AG08396 (cell line): ENCODE measurements at regions not wholly inside any gene's neighbourhood (a gene's known extent, or its start where the extent isn't known, plus 50 kb on each side); places are given as distances from the start of the nearest gene placed in this dataset.

ENCODE experiments used
- DNase-seq: peaks from one replicate; pipeline ENCODE4 v3.0.0; 2012; ENCODE audit warnings: low spot score, mixed read lengths

- DNase-seq = no peak
Observed at GRCh38 chr4:129546531-129546930, 450.6 kb downstream of the C4orf33 start.

- no peak for DNase-seq
Observed at GRCh38 chr4:129550281-129550785, 454.4 kb downstream of the C4orf33 start.

GRCh38 chr4:129561280-129561679, 465.3 kb downstream of the C4orf33 start:
- DNase-seq = no peak

GRCh38 chr4:129561886-129562671, 466.1 kb downstream of the C4orf33 start:
- no peak for DNase-seq

GRCh38 chr4:129565214-129565613, 469.3 kb downstream of the C4orf33 start:
- DNase-seq = no peak

- DNase-seq = no peak
Observed at GRCh38 chr4:129570326-129570725, 474.4 kb downstream of the C4orf33 start.

- no peak for DNase-seq
Observed at GRCh38 chr4:129578336-129578735, 482.4 kb downstream of the C4orf33 start.

GRCh38 chr4:129581305-129581704, 485.4 kb downstream of the C4orf33 start:
- no peak for DNase-seq

- no peak for DNase-seq
Observed at GRCh38 chr4:129583868-129584267, 487.9 kb downstream of the C4orf33 start.

GRCh38 chr4:129598582-129598981, 502.6 kb downstream of the C4orf33 start:
- DNase-seq = no peak

GRCh38 chr4:129600898-129601297, 504.9 kb downstream of the C4orf33 start:
- DNase-seq = no peak

- DNase-seq = no peak
Observed at GRCh38 chr4:129602447-129602846, 506.5 kb downstream of the C4orf33 start.

- DNase-seq = no peak
Observed at GRCh38 chr4:129603241-129603931, 507.4 kb downstream of the C4orf33 start.

GRCh38 chr4:129604632-129605255, 508.8 kb downstream of the C4orf33 start:
- no peak for DNase-seq

GRCh38 chr4:129614611-129615010, 518.7 kb downstream of the C4orf33 start:
- no peak for DNase-seq

- no peak for DNase-seq
Observed at GRCh38 chr4:129622566-129622965, 526.6 kb downstream of the C4orf33 start.

GRCh38 chr4:129623233-129623875, 527.4 kb downstream of the C4orf33 start:
- no peak for DNase-seq

GRCh38 chr4:129641179-129641578, 545.2 kb downstream of the C4orf33 start:
- peak; percentile 5 for DNase-seq

GRCh38 chr4:129645461-129645860, 549.5 kb downstream of the C4orf33 start:
- no peak for DNase-seq

- DNase-seq = no peak
Observed at GRCh38 chr4:129668092-129668491, 572.1 kb downstream of the C4orf33 start.

GRCh38 chr4:129672941-129673340, 577.0 kb downstream of the C4orf33 start:
- DNase-seq = no peak

GRCh38 chr4:129675036-129675435, 579.1 kb downstream of the C4orf33 start:
- no peak for DNase-seq
